GM12878 (cell line): ENCODE measurements at regions not wholly inside any gene's neighbourhood (a gene's known extent, or its start where the extent isn't known, plus 50 kb on each side); places are given as distances from the start of the nearest gene placed in this dataset.

Experiments used
- ATAC-seq: fragments of 200-7000 bp; cut with Tn5 transposase; 3 replicates; pipeline ENCODE4 v1.9.1; 2020; ENCODE audit warnings: mild to moderate bottlenecking, moderate library complexity
- BruUV-seq: library from RNA; stranded (reverse); fragments of 400-500 nt; replicated peaks from 2 replicates; lab custom pipeline; 2021; lab: Mats Ljungman, UMichigan
- CTCF ChIA-PET: fragments of 300-600 bp; sonication (Branson Sonifier 250); formaldehyde crosslinking; extraction: SDS; loops from one replicate; lab custom pipeline; 2021; ENCODE audit warnings: inconsistent platforms; lab: Yijun Ruan, JAX
- POLR2A ChIA-PET: fragments of 350-600 bp; formaldehyde crosslinking; extraction: SDS; loops from one replicate; lab custom pipeline; 2021; ENCODE audit warnings: inconsistent platforms; lab: Charles Lee
- RAD21 ChIA-PET: fragments of 300-600 bp; sonication (Branson Sonifier 250); formaldehyde crosslinking; loops from one replicate; lab custom pipeline; 2023; ENCODE audit warnings: antibody characterized with exemption; ENCODE audit not compliant: unreplicated experiment; lab: Charles Lee
- SMC1A ChIA-PET: fragments of 300-600 bp; sonication (Branson Sonifier 250); formaldehyde crosslinking; loops from one replicate; lab custom pipeline; 2023; ENCODE audit not compliant: unreplicated experiment, uncharacterized antibody; lab: Charles Lee
- DNase-seq: peaks from one replicate; pipeline ENCODE4 v3.0.0-alpha.2; 2011; ENCODE audit warnings: low read depth, low spot score
- FAIRE-seq: peaks from 3 replicates; lab custom pipeline; 2011; peaks lifted over from hg19 to GRCh38; lab: Jason Lieb, UNC
- H2AFZ ChIP-seq: 2 replicates; pipeline ENCODE4 v1.6.0; 2011; ENCODE audit warnings: low read depth, low read length, control low read depth; ENCODE audit not compliant: control insufficient read depth
- H3K27ac ChIP-seq: 2 replicates; pipeline ENCODE4 v1.5.1; 2011; ENCODE audit warnings: control low read depth; ENCODE audit not compliant: control insufficient read depth, insufficient read depth
- H3K27me3 ChIP-seq, 2 experiments: replicated peaks in 1 of 2; 2 replicates each; pipeline versions ENCODE4 v1.6.0 to v1.6.1; 2011; ENCODE audit warnings: low read length in 1 of 2; ENCODE audit not compliant: control insufficient read depth in 2 of 2, insufficient read depth in 2 of 2
- H3K36me3 ChIP-seq, 2 experiments: 2 replicates each; pipeline ENCODE4 v1.5.1; 2011; ENCODE audit warnings: low read length in 1 of 2; ENCODE audit not compliant: control insufficient read depth in 2 of 2, insufficient read depth in 2 of 2
- H3K4me1 ChIP-seq: 2 replicates; pipeline ENCODE4 v1.6.1; 2011; ENCODE audit warnings: mild to moderate bottlenecking, low read length, moderate library complexity, mixed read lengths; ENCODE audit not compliant: control insufficient read depth, insufficient read depth
- H3K4me2 ChIP-seq: 2 replicates; pipeline ENCODE4 v1.6.0; 2011; ENCODE audit warnings: control low read depth; ENCODE audit not compliant: control insufficient read depth, insufficient read depth
- H3K4me3 ChIP-seq: fragments of 200-600 bp; sonication (generic); 2 replicates; pipeline ENCODE4 v1.5.1; 2016
- H3K79me2 ChIP-seq: 2 replicates; pipeline ENCODE4 v1.6.0; 2011; ENCODE audit warnings: low read length; ENCODE audit not compliant: control insufficient read depth, insufficient read depth
- H3K9ac ChIP-seq: 2 replicates; pipeline ENCODE4 v1.8.0; 2011; ENCODE audit warnings: low read length, control low read depth, mixed read lengths; ENCODE audit not compliant: control insufficient read depth, insufficient read depth
- H3K9me3 ChIP-seq: replicated peaks from 3 replicates; pipeline ENCODE4 v1.5.1; 2011; ENCODE audit warnings: mild to moderate bottlenecking, low read length; ENCODE audit not compliant: control insufficient read depth, insufficient read depth
- H4K20me1 ChIP-seq: 2 replicates; pipeline ENCODE4 v1.6.0; 2011; ENCODE audit not compliant: control insufficient read depth, insufficient read depth
- ATF2 ChIP-seq: IDR thresholded peaks from 2 replicates; pipeline ENCODE4 v1.6.1; 2012; ENCODE audit warnings: low read length, inconsistent platforms
- CBX3 ChIP-seq: fragments of 200-600 bp; sonication (generic); IDR thresholded peaks from 2 replicates; pipeline ENCODE4 v1.6.1; 2016; ENCODE audit warnings: low read depth, borderline replicate concordance
- CEBPB ChIP-seq, 2 experiments: fragments of 150-350 bp in 1 of 2; IDR thresholded peaks; 2 replicates each; pipeline ENCODE4 v1.6.1; 2012 to 2014; ENCODE audit warnings: low read depth in 2 of 2, low read length in 2 of 2, borderline replicate concordance in 1 of 2, inconsistent platforms in 1 of 2
- CREM ChIP-seq: IDR thresholded peaks from 2 replicates; pipeline ENCODE4 v1.6.1; 2014; ENCODE audit warnings: antibody characterized with exemption, low read depth
- DPF2 ChIP-seq: fragments of 450-650 bp; IDR thresholded peaks from 2 replicates; pipeline ENCODE4 v1.6.1; 2017; ENCODE audit warnings: mild to moderate bottlenecking
- HDAC6 ChIP-seq: fragments of 200-600 bp; sonication (generic); IDR thresholded peaks from one replicate; pipeline ENCODE4 v1.8.0; 2017; ENCODE audit warnings: antibody characterized with exemption; ENCODE audit not compliant: unreplicated experiment
- IKZF1 ChIP-seq: fragments of 450-650 bp; conservative IDR thresholded peaks from 2 replicates; pipeline ENCODE4 v1.6.1; 2017; ENCODE audit warnings: antibody characterized with exemption, mild to moderate bottlenecking
- IKZF2 ChIP-seq, 2 experiments: fragments of 450-650 bp; IDR thresholded peaks; 2 replicates each; pipeline ENCODE4 v1.6.1; 2017; ENCODE audit warnings: mild to moderate bottlenecking in 2 of 2, moderate library complexity in 2 of 2
- IRF3 ChIP-seq: fragments of 450-650 bp; IDR thresholded peaks from 2 replicates; pipeline ENCODE4 v1.6.1; 2014; ENCODE audit warnings: mild to moderate bottlenecking
- NFYB ChIP-seq: IDR thresholded peaks from 2 replicates; pipeline ENCODE4 v1.6.1; 2011; ENCODE audit warnings: low read depth, mild to moderate bottlenecking, low read length, improper control_type of control experiment, moderate library complexity; ENCODE audit not compliant: insufficient read depth
- PKNOX1 ChIP-seq: fragments of 450-650 bp; IDR thresholded peaks from 2 replicates; pipeline ENCODE4 v1.6.1; 2016; ENCODE audit warnings: mild to moderate bottlenecking
- POLR2A ChIP-seq: IDR thresholded peaks from 2 replicates; pipeline ENCODE4 v1.6.1; 2011; ENCODE audit warnings: low read depth, mild to moderate bottlenecking, low read length
- RAD21 ChIP-seq: IDR thresholded peaks from 2 replicates; pipeline ENCODE4 v1.6.1; 2011; ENCODE audit warnings: mild to moderate bottlenecking, low read depth, low read length, moderate library complexity; ENCODE audit not compliant: insufficient read depth
- RUNX3 ChIP-seq: IDR thresholded peaks from 2 replicates; pipeline ENCODE4 v1.6.1; 2012; ENCODE audit warnings: low read length, inconsistent platforms
- SMARCA5 ChIP-seq: fragments of 450-650 bp; IDR thresholded peaks from 2 replicates; pipeline ENCODE4 v1.6.1; 2017; ENCODE audit warnings: mild to moderate bottlenecking
- SPI1 ChIP-seq: IDR thresholded peaks from 2 replicates; pipeline ENCODE4 v1.6.1; 2011; ENCODE audit warnings: low read depth, mild to moderate bottlenecking, low read length, moderate library complexity, borderline replicate concordance; ENCODE audit not compliant: insufficient read depth
- TCF12 ChIP-seq: IDR thresholded peaks from 2 replicates; pipeline ENCODE4 v1.6.1; 2011; ENCODE audit warnings: low read depth, mild to moderate bottlenecking, low read length
- ZNF274 ChIP-seq: IDR thresholded peaks from one replicate; pipeline ENCODE4 v1.8.0; 2011; ENCODE audit not compliant: insufficient read length, insufficient read depth
- WGBS: methylation state at CpG from one replicate; pipeline ENCODE4 v1.1.6; 2016; ENCODE audit warnings: low lambda C conversion rate; ENCODE audit not compliant: insufficient replicate concordance, insufficient coverage; ENCODE audit errors: missing lambda C conversion rate; 5-methylcytosine and 5-hydroxymethylcytosine counted together
- in situ Hi-C: fragments of 300-500 bp; cut with MboI; formaldehyde crosslinking; loops from 9 replicates; pipeline ENCODE4 v1.14.3; 2018; ENCODE audit warnings: mixed read lengths
- intact Hi-C: fragments of 100-400 bp; cut with micrococcal nuclease; formaldehyde crosslinking; loops from one replicate; pipeline ENCODE4 v1.14.2; 2022; ENCODE audit not compliant: unreplicated experiment

GRCh38 chr6:105487040-105487790 is 84.3 kb upstream of the PREP start (continued):
- TF ChIP-seq SPI1 (peak; percentile 61; the same call in 1 of the 2 replicates), POLR2A (no peak), NFYB (peak; percentile 48; the same call in 1 of the 2 replicates), RUNX3 (no peak), ZNF274 (no peak)

- no TSS peak for BruUV-seq
- H3K27ac ChIP-seq, result no peak overlapping the region
- WGBS, result 11% methylated on average over 5 of the region's 5 CpGs
- H4K20me1 ChIP-seq, result no peaks in the 10 kb centered on the region
- peaks cover 6% of the 10 kb centered on the region; the same call in 2 of the 3 replicates for H3K9me3 ChIP-seq
- ChIA-PET RAD21 (interaction anchor here (0.6 to 8.9 kb wide), 10 partner anchors 8 to 816 kb away, joined by 3 to 184 read pairs (median 27); no protein-coding TSS in a partner anchor), POLR2A (interaction anchor here (1.0 to 4.9 kb wide), 3 partner anchors 10 to 114 kb away, joined by 3 to 47 read pairs (median 5); no protein-coding TSS in a partner anchor), SMC1A (interaction anchor here (0.6 to 8.2 kb wide), 16 partner anchors 8 to 849 kb away, joined by 4 to 100 read pairs (median 34); partner anchors contain the start of gene PRDM1), CTCF (interaction anchor here (0.9 to 7.5 kb wide), 15 partner anchors 9 to 815 kb away, joined by 3 to 112 read pairs (median 4); partner anchors contain the start of gene PRDM1)
- H3K9ac ChIP-seq, result no peak overlapping the region
- H3K27me3 ChIP-seq, result no peaks in the 10 kb centered on the region
- intact Hi-C loops, result loop anchor here (2.0 to 10.0 kb wide), 7 partner anchors 115 to 817 kb away; no protein-coding TSS in a partner anchor
- H3K4me3 ChIP-seq, result no peak overlapping the region
- in situ Hi-C loops, result loop anchor here (5.0 kb wide), 3 partner anchors 162 to 817 kb away; no protein-coding TSS in a partner anchor
- peak; percentile 72 for ATAC-seq
- H3K4me1 ChIP-seq, result peaks cover 50% of the 10 kb centered on the region
- no peaks in the 10 kb centered on the region for H3K79me2 ChIP-seq
- peak overlapping the region; percentile 31; the same call in 1 of the 2 replicates for H3K4me2 ChIP-seq
- no peak for FAIRE-seq
- DNase-seq, result no peak
- no peak overlapping the region; the same call in 1 of the 2 replicates for H2AFZ ChIP-seq
- H3K36me3 ChIP-seq, result no peaks in the 10 kb centered on the region
- TF ChIP-seq SMARCA5, result no peak
- 0 out of 2 replicates have a peak, but pooled peaks have one; percentile 11 for TF ChIP-seq RAD21
- TF ChIP-seq IRF3, result no peak
- peak; percentile 20; the same call in 1 of the 2 replicates for TF ChIP-seq DPF2
- no peak for TF ChIP-seq HDAC6
- no peak for TF ChIP-seq CREM
- TF ChIP-seq TCF12, result peak; percentile 93
- peak; percentile 15; the same call in 1 of the 2 replicates for TF ChIP-seq IKZF1
- 0 out of 4 replicates have a peak, but pooled peaks have one; percentile 15 to 21 for TF ChIP-seq IKZF2 (IDR thresholded peaks at IDR 0.05)
- no peak for TF ChIP-seq CBX3
- no peak; the same call in 1 of the 2 replicates for TF ChIP-seq PKNOX1
- no peak for TF ChIP-seq ATF2
- TF ChIP-seq CEBPB (IDR thresholded peaks at IDR 0.05; ENCODE audit: borderline replicate concordance in 1 of 2, low read depth in 2 of 2, low read length in 2 of 2), result no peak
Measured at GRCh38 chr6:105485456-105485855, 82.6 kb upstream of the PREP start.
